ENCODE measurements at regions not wholly inside any gene's neighbourhood (a gene's known extent, or its start where the extent isn't known, plus 50 kb on each side); places are given as distances from the start of the nearest gene placed in this dataset.
A peak's percentile ranks its signal among the peaks of the same experiment; 100 is the strongest.

DNA sequence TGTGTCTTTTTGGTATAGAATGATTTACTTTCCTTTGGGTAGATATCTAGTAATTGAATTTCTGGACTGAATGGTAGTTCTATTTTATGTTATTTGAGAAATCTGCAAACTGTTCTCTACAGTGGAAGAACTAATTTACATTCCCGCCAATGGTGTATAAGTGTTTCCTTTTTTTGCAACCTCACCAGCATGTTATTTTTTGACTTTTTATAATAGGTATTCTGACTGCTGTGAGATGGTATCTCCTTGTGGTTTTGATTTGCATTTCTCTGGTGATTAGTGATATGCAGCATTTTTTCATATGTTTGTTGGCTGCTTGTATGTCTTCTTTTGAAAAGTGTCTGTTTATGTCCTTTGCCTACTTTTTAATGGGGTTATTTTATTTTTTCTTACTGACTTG, 607.2 kb downstream of the OTOL1 start:
- H3K27ac ChIP-seq (ENCODE audit: low read length), result no peak overlapping the region
- no peak overlapping the region for H3K9ac ChIP-seq (ENCODE audit: low read length)
- no peaks in the 10 kb centered on the region for H3K27me3 ChIP-seq (ENCODE audit: low read depth, low read length)
- TF ChIP-seq EZH2phosphoT487 (IDR thresholded peaks at IDR 0.05; ENCODE audit: low read depth), result no peak
- TF ChIP-seq, protein P1, sequence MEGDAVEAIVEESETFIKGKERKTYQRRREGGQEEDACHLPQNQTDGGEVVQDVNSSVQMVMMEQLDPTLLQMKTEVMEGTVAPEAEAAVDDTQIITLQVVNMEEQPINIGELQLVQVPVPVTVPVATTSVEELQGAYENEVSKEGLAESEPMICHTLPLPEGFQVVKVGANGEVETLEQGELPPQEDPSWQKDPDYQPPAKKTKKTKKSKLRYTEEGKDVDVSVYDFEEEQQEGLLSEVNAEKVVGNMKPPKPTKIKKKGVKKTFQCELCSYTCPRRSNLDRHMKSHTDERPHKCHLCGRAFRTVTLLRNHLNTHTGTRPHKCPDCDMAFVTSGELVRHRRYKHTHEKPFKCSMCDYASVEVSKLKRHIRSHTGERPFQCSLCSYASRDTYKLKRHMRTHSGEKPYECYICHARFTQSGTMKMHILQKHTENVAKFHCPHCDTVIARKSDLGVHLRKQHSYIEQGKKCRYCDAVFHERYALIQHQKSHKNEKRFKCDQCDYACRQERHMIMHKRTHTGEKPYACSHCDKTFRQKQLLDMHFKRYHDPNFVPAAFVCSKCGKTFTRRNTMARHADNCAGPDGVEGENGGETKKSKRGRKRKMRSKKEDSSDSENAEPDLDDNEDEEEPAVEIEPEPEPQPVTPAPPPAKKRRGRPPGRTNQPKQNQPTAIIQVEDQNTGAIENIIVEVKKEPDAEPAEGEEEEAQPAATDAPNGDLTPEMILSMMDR (IDR thresholded peaks at IDR 0.05; ENCODE audit: low read depth, low read length), result no peak
- H4K20me1 ChIP-seq (ENCODE audit: insufficient read depth, low read length), result no peaks in the 10 kb centered on the region
- no peaks in the 10 kb centered on the region for H3K36me3 ChIP-seq (replicated peaks; ENCODE audit: low read depth, low read length)
- no peak overlapping the region for H3K4me2 ChIP-seq (ENCODE audit: low read length)
- no peaks in the 10 kb centered on the region for H3K9me3 ChIP-seq (ENCODE audit: insufficient read depth, low read length)
- no peak overlapping the region for H2AFZ ChIP-seq (ENCODE audit: low read depth, low read length)
- H3K4me3 ChIP-seq (ENCODE audit: low read length), result no peak overlapping the region
- H3K79me2 ChIP-seq (ENCODE audit: low read length), result no peaks in the 10 kb centered on the region
- no peaks in the 10 kb centered on the region for H3K4me1 ChIP-seq (ENCODE audit: low read length)

DNA sequence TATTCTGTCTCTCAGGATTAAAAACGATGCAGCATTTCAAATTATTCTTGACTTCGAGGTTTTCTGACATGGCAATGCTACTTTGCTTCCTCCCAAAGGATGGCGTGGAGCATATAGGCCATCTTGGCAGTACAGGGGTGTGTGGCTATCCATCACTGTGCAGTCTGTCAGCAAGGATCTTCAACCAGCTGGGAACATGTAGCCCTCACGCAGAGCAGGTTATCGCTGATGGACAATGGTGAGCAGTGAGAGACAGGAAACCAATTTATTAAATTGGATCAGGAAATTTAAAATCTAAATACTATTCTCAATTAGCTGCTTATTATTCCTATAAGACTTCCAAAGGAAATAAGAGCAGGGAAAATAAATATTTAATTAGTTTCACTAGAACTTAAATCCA, 615.3 kb downstream of the OTOL1 start:
- H3K79me2 ChIP-seq (ENCODE audit: low read length), result no peaks in the 10 kb centered on the region
- H3K4me1 ChIP-seq (ENCODE audit: low read length), result no peaks in the 10 kb centered on the region
- H2AFZ ChIP-seq (ENCODE audit: low read depth, low read length), result no peak overlapping the region
- no peak overlapping the region for H3K27ac ChIP-seq (ENCODE audit: low read length)
- H4K20me1 ChIP-seq (ENCODE audit: insufficient read depth, low read length), result no peaks in the 10 kb centered on the region
- H3K36me3 ChIP-seq (replicated peaks; ENCODE audit: low read depth, low read length), result no peaks in the 10 kb centered on the region
- H3K9me3 ChIP-seq (ENCODE audit: insufficient read depth, low read length), result no peaks in the 10 kb centered on the region
- H3K9ac ChIP-seq (ENCODE audit: low read length), result no peak overlapping the region
- no peak overlapping the region for H3K4me2 ChIP-seq (ENCODE audit: low read length)
- H3K27me3 ChIP-seq (ENCODE audit: low read depth, low read length), result no peaks in the 10 kb centered on the region
- no peak for TF ChIP-seq EZH2phosphoT487 (IDR thresholded peaks at IDR 0.05; ENCODE audit: low read depth)
- TF ChIP-seq, protein P1 (IDR thresholded peaks at IDR 0.05; ENCODE audit: low read depth, low read length), result no peak
- no peak overlapping the region for H3K4me3 ChIP-seq (ENCODE audit: low read length)

DNA sequence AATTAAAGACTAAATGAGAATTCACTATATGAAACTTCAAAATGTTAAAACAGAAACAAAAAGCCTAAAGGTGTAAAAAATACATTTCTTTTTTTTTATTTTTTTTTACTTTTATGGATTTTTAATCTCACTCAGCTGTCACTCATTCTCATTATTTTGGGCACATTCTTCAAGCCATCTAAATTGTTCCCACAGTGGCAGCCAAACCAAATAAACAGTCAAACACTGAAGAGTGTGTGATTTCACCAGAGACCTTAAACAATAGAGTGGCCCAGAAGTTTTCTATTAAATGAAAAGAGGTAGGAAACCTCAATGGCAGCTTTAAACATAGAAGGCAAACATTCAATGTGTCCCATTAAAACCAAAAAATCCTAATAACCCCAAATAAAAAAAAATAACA, 616.1 kb downstream of the OTOL1 start:
- H3K9me3 ChIP-seq (ENCODE audit: insufficient read depth, low read length), result no peaks in the 10 kb centered on the region
- no peak for TF ChIP-seq EZH2phosphoT487 (IDR thresholded peaks at IDR 0.05; ENCODE audit: low read depth)
- TF ChIP-seq, protein P1 (IDR thresholded peaks at IDR 0.05; ENCODE audit: low read depth, low read length), result no peak
- no peaks in the 10 kb centered on the region; the same call in 1 of the 2 replicates for H3K4me1 ChIP-seq (ENCODE audit: low read length)
- H3K9ac ChIP-seq (ENCODE audit: low read length), result no peak overlapping the region
- H3K4me3 ChIP-seq (ENCODE audit: low read length), result no peak overlapping the region
- no peaks in the 10 kb centered on the region for H3K36me3 ChIP-seq (replicated peaks; ENCODE audit: low read depth, low read length)
- no peaks in the 10 kb centered on the region for H3K27me3 ChIP-seq (ENCODE audit: low read depth, low read length)
- H3K4me2 ChIP-seq (ENCODE audit: low read length), result no peak overlapping the region
- no peaks in the 10 kb centered on the region for H4K20me1 ChIP-seq (ENCODE audit: insufficient read depth, low read length)
- H3K27ac ChIP-seq (ENCODE audit: low read length), result no peak overlapping the region
- no peak overlapping the region for H2AFZ ChIP-seq (ENCODE audit: low read depth, low read length)
- no peaks in the 10 kb centered on the region for H3K79me2 ChIP-seq (ENCODE audit: low read length)

DNA sequence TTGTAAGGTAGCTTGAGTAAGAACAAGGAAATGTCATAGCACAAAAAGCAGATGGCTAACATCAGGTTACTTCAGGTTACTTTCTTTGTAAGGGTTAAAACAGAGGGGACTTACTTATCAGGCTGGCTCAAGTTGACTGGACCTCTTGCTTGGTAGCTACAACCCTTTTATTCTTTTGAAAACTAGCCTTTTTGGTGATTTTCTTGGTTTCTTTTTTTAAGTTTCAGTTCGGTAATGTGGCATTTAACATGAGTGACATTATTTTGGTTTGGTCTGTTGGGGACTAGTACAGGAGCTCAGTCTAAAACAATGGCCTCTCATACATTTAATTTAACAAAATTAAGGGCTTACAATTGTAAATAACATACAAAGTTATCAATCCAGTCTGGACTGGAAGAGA, 621.4 kb downstream of the OTOL1 start:
- TF ChIP-seq, protein P1 (IDR thresholded peaks at IDR 0.05; ENCODE audit: low read depth, low read length), result no peak
- TF ChIP-seq EZH2phosphoT487 (IDR thresholded peaks at IDR 0.05; ENCODE audit: low read depth), result no peak
- Histone ChIP-seq H4K20me1 (ENCODE audit: insufficient read depth, low read length) (no peaks in the 10 kb centered on the region), H3K9ac (ENCODE audit: low read length) (peak overlapping the region; percentile 26; the same call in 1 of the 2 replicates), H3K4me1 (ENCODE audit: low read length) (peaks cover 5% of the 10 kb centered on the region; the same call in 1 of the 2 replicates), H3K9me3 (ENCODE audit: insufficient read depth, low read length) (no peaks in the 10 kb centered on the region), H2AFZ (ENCODE audit: low read depth, low read length) (peak overlapping the region; percentile 86), H3K4me3 (ENCODE audit: low read length) (peak overlapping the region; percentile 57), H3K27me3 (ENCODE audit: low read depth, low read length) (no peaks in the 10 kb centered on the region), H3K36me3 (replicated peaks; ENCODE audit: low read depth, low read length) (no peaks in the 10 kb centered on the region), H3K27ac (ENCODE audit: low read length) (no peak overlapping the region), H3K4me2 (ENCODE audit: low read length) (peak overlapping the region; percentile 73), H3K79me2 (ENCODE audit: low read length) (no peaks in the 10 kb centered on the region)

All from OCI-LY3 (cell line).